GM19463 (cell line): ENCODE measurements at regions not wholly inside any gene's neighbourhood (a gene's known extent, or its start where the extent isn't known, plus 50 kb on each side); places are given as distances from the start of the nearest gene placed in this dataset.

ENCODE experiments used
- ATAC-seq: cut with Tn5 transposase; IDR thresholded peaks from one replicate; pipeline ENCODE4 v1.9.1; 2021; ENCODE audit warnings: mild to moderate bottlenecking, moderate library complexity; ENCODE audit not compliant: unreplicated experiment

- ATAC-seq, result no peak
These were observed 77.1 kb downstream of the CMPK2 start for GRCh38 chr2:6788614-6789013.

GRCh38 chr2:6789559-6790138 is 76.1 kb downstream of the CMPK2 start:
- no peak for ATAC-seq

GRCh38 chr2:6791682-6792081 is 74.0 kb downstream of the CMPK2 start:
- peak; percentile 48 for ATAC-seq

GRCh38 chr2:6792883-6793282 is 72.8 kb downstream of the CMPK2 start:
- ATAC-seq, result no peak

GRCh38 chr2:6793371-6793770 is 72.3 kb downstream of the CMPK2 start:
- ATAC-seq, result no peak

- ATAC-seq, result no peak
These were observed 71.8 kb downstream of the CMPK2 start for GRCh38 chr2:6793913-6794312.

- ATAC-seq, result no peak
These were observed 71.3 kb downstream of the CMPK2 start for GRCh38 chr2:6794448-6794847.
